ENCODE measurements at regions not wholly inside any gene's neighbourhood (a gene's known extent, or its start where the extent isn't known, plus 50 kb on each side); places are given as distances from the start of the nearest gene placed in this dataset.

DNA sequence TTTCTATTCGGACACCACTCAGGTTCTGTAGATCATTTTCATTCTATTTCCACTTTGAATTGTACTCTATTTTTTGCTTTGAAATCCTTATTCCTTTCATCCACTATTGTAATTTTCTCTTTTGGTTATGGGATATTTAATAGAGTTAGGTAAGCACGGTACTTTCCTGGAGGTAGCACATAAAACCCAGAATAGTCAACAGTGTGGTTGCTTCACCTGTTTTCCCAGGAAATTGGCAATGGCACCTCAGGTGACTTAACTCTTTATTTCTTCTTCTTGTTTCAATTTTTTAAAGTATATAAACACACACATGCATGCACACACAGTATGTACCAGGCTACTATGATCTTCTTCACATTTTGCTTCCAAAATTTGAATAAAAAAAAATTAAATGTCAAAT lies 682.0 kb upstream of the TMEFF2 start:
- peaks cover 0 to 9% (median 3%) of the 10 kb centered on the region in 3 donors for H3K9me3 Mint-ChIP-seq
- DNase-seq (no peak), ATAC-seq (replicated peaks in 1 of 4) (no peak)
- H3K4me3 Mint-ChIP-seq, result no peak overlapping the region
- H3K27ac Mint-ChIP-seq, result no peak overlapping the region
- H3K36me3 Mint-ChIP-seq, result no peaks in the 10 kb centered on the region
- Histone ChIP-seq H3K27me3 (replicated peaks in 1 of 2; ENCODE audit: control insufficient read depth in 2 of 2, extremely low read depth in 1 of 2, insufficient read depth in 2 of 2, low read length in 1 of 2) (no peaks in the 10 kb centered on the region), H3K4me1 (ENCODE audit: control insufficient read depth in 1 of 2, extremely low read depth in 1 of 2, insufficient read depth in 2 of 2, low read length in 2 of 2) (no peaks in the 10 kb centered on the region), H3K27ac (ENCODE audit: low read length) (no peak overlapping the region), H3K4me3 (ENCODE audit: control insufficient read depth in 1 of 2, extremely low read depth in 1 of 2, low read length in 1 of 2) (no peak overlapping the region), H3K9me3 (no peaks in the 10 kb centered on the region), H3K36me3 (ENCODE audit: control insufficient read depth in 2 of 2, extremely low read depth in 1 of 2, insufficient read depth in 1 of 2, low read length in 1 of 2) (no peaks in the 10 kb centered on the region)
- ChIA-PET POLR2A (no interaction called here), CTCF (no interaction called here)
- no peaks in the 10 kb centered on the region for H3K4me1 Mint-ChIP-seq
- WGBS (ENCODE audit: insufficient coverage), result no CpG with 5 or more reads among the region's 2 CpGs
- no peaks in the 10 kb centered on the region for H3K27me3 Mint-ChIP-seq

DNA sequence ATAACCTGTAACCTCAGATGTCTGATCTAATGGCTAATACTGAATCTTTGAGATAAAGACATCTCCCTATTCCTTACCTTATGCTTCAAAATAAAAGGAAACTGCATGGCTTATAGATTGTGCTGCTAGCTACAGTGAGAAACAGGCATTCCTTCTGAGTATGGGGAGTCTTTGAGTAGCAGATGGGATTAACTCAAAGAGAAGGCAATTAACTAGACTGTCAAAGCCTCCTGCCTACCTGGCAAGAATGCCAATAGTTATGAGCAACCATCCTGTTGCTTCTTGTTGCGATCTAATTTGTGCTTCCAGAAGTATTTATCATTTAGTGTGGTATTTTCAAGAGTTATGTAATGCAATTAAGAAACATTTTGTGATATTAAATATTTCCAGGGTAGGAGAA lies 660.0 kb upstream of the TMEFF2 start:
- Histone ChIP-seq H3K9me3 (no peaks in the 10 kb centered on the region), H3K27me3 (replicated peaks in 1 of 2; ENCODE audit: control insufficient read depth in 2 of 2, extremely low read depth in 1 of 2, insufficient read depth in 2 of 2, low read length in 1 of 2) (no peaks in the 10 kb centered on the region), H3K4me3 (ENCODE audit: control insufficient read depth in 1 of 2, extremely low read depth in 1 of 2, low read length in 1 of 2) (no peak overlapping the region), H3K4me1 (ENCODE audit: control insufficient read depth in 1 of 2, extremely low read depth in 1 of 2, insufficient read depth in 2 of 2, low read length in 2 of 2) (no peaks in the 10 kb centered on the region), H3K36me3 (ENCODE audit: control insufficient read depth in 2 of 2, extremely low read depth in 1 of 2, insufficient read depth in 1 of 2, low read length in 1 of 2) (no peaks in the 10 kb centered on the region), H3K27ac (ENCODE audit: low read length) (no peak overlapping the region)
- CTCF ChIA-PET, result no interaction called here
- Mint-ChIP-seq H3K9me3 (peaks cover 0 to 4% (median 0%) of the 10 kb centered on the region in 3 donors), H3K36me3 (no peaks in the 10 kb centered on the region), H3K27me3 (no peaks in the 10 kb centered on the region), H3K4me1 (no peaks in the 10 kb centered on the region), H3K4me3 (no peak overlapping the region), H3K27ac (no peak overlapping the region)
- DNase-seq (no peak), ATAC-seq (replicated peaks in 1 of 4) (no peak)
- POLR2A ChIA-PET, result no interaction called here
- no CpG with 5 or more reads among the region's 1 CpG for WGBS (ENCODE audit: insufficient coverage)

DNA sequence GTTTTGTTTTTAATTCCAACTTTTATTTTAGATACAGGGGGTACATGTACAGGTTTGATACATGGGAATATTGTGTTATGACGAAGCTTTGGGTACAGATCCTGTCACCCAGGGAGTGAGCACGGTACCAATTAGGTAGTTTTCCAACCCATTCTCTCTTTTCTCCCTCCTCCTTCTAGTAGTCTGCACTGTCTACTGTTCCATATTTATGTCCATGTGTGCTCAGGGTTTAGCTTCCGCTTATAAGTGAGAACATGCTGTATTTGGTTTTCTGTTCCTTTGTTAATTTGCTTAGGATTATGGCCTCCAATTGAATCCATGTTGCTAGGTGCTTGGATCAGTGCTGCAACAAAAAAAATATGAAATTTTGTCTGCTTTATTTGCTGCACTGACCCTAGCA lies 659.3 kb upstream of the TMEFF2 start:
- H3K9me3 Mint-ChIP-seq, result peaks cover 0 to 4% (median 0%) of the 10 kb centered on the region in 3 donors
- Histone ChIP-seq H3K4me3 (ENCODE audit: control insufficient read depth in 1 of 2, extremely low read depth in 1 of 2, low read length in 1 of 2) (no peak overlapping the region), H3K4me1 (ENCODE audit: control insufficient read depth in 1 of 2, extremely low read depth in 1 of 2, insufficient read depth in 2 of 2, low read length in 2 of 2) (no peaks in the 10 kb centered on the region), H3K27ac (ENCODE audit: low read length) (no peak overlapping the region), H3K36me3 (ENCODE audit: control insufficient read depth in 2 of 2, extremely low read depth in 1 of 2, insufficient read depth in 1 of 2, low read length in 1 of 2) (no peaks in the 10 kb centered on the region), H3K27me3 (replicated peaks in 1 of 2; ENCODE audit: control insufficient read depth in 2 of 2, extremely low read depth in 1 of 2, insufficient read depth in 2 of 2, low read length in 1 of 2) (no peaks in the 10 kb centered on the region), H3K9me3 (no peaks in the 10 kb centered on the region)
- DNase-seq (no peak), ATAC-seq (replicated peaks in 1 of 4) (no peak)
- ChIA-PET POLR2A (no interaction called here), CTCF (no interaction called here)
- no peaks in the 10 kb centered on the region for H3K36me3 Mint-ChIP-seq
- no peaks in the 10 kb centered on the region for H3K4me1 Mint-ChIP-seq
- WGBS (ENCODE audit: insufficient coverage), result no CpG with 5 or more reads among the region's 3 CpGs
- H3K27ac Mint-ChIP-seq, result no peak overlapping the region
- no peaks in the 10 kb centered on the region for H3K27me3 Mint-ChIP-seq
- no peak overlapping the region for H3K4me3 Mint-ChIP-seq

DNA sequence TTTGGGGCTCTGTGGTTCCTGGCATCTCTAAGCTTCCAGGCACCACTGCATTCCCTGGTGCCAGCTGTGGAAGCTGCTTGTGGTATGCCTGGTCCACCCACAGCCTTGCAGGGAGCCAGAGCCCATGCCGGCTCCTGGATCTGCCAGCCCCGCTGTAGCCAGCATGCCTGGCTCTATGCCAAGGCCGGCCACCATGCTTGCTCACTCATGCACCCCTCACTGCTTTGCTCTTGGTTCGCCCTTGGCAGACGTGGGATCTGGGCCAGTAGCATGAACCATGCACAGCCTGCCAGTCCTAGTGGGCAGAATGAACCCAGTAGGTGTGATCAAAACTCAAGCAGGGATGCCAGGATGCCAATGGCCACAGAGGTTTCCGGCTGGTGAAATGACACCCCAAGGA lies 634.2 kb upstream of the TMEFF2 start:
- DNase-seq, result no peak

DNA sequence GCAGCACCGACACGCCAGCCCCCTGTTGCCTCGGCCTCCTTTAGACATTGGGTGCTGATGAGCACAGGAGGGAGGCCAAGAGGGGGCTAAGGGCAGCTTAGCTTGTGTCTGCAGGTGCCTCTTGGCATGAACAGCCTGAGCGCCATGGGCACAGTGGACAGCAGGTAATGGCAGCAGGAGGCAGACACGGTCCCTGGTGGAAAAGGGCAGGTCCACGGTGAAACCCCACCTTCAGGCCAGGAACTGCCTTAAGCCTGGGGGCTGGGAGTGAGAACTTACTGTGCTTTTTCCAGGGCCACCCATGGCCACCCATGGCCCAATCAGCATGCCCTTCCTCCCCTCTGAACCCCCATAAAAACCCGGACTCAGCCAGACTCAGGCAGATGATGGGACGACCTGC lies 633.4 kb upstream of the TMEFF2 start:
- ChIA-PET CTCF (no interaction called here), POLR2A (no interaction called here)
- ATAC-seq (replicated peaks in 1 of 4) (no peak), DNase-seq (no peak)
- Mint-ChIP-seq H3K4me3 (no peak overlapping the region), H3K4me1 (no peaks in the 10 kb centered on the region), H3K27me3 (no peaks in the 10 kb centered on the region), H3K36me3 (no peaks in the 10 kb centered on the region), H3K9me3 (peaks cover 3 to 9% (median 6%) of the 10 kb centered on the region in 3 donors), H3K27ac (no peak overlapping the region)
- Histone ChIP-seq H3K4me1 (ENCODE audit: control insufficient read depth in 1 of 2, extremely low read depth in 1 of 2, insufficient read depth in 2 of 2, low read length in 2 of 2) (no peaks in the 10 kb centered on the region), H3K9me3 (no peaks in the 10 kb centered on the region), H3K4me3 (ENCODE audit: control insufficient read depth in 1 of 2, extremely low read depth in 1 of 2, low read length in 1 of 2) (no peak overlapping the region), H3K36me3 (ENCODE audit: control insufficient read depth in 2 of 2, extremely low read depth in 1 of 2, insufficient read depth in 1 of 2, low read length in 1 of 2) (no peaks in the 10 kb centered on the region), H3K27me3 (replicated peaks in 1 of 2; ENCODE audit: control insufficient read depth in 2 of 2, extremely low read depth in 1 of 2, insufficient read depth in 2 of 2, low read length in 1 of 2) (no peaks in the 10 kb centered on the region), H3K27ac (ENCODE audit: low read length) (no peak overlapping the region)
- 89% methylated on average over 8 of the region's 8 CpGs for WGBS (ENCODE audit: insufficient coverage)

More for the DNA sequence above, 634.2 kb upstream of the TMEFF2 start:
- H3K4me3 ChIP-seq (ENCODE audit: control insufficient read depth in 1 of 2, extremely low read depth in 1 of 2, low read length in 1 of 2), result no peak overlapping the region
- no peak overlapping the region for H3K27ac ChIP-seq (ENCODE audit: low read length)
- Mint-ChIP-seq H3K36me3 (no peaks in the 10 kb centered on the region), H3K4me1 (no peaks in the 10 kb centered on the region), H3K27ac (no peak overlapping the region), H3K4me3 (no peak overlapping the region), H3K9me3 (peaks cover 3 to 6% (median 4%) of the 10 kb centered on the region in 3 donors), H3K27me3 (no peaks in the 10 kb centered on the region)
- ATAC-seq (replicated peaks in 1 of 4), result no peak
- H3K27me3 ChIP-seq (replicated peaks in 1 of 2; ENCODE audit: control insufficient read depth in 2 of 2, extremely low read depth in 1 of 2, insufficient read depth in 2 of 2, low read length in 1 of 2), result no peaks in the 10 kb centered on the region
- 94% methylated on average over 5 of the region's 6 CpGs for WGBS (ENCODE audit: insufficient coverage)
- no peaks in the 10 kb centered on the region for H3K36me3 ChIP-seq (ENCODE audit: control insufficient read depth in 2 of 2, extremely low read depth in 1 of 2, insufficient read depth in 1 of 2, low read length in 1 of 2)
- no peaks in the 10 kb centered on the region for H3K4me1 ChIP-seq (ENCODE audit: control insufficient read depth in 1 of 2, extremely low read depth in 1 of 2, insufficient read depth in 2 of 2, low read length in 2 of 2)
- POLR2A ChIA-PET, result no interaction called here
- CTCF ChIA-PET, result no interaction called here
- H3K9me3 ChIP-seq, result no peaks in the 10 kb centered on the region

DNA sequence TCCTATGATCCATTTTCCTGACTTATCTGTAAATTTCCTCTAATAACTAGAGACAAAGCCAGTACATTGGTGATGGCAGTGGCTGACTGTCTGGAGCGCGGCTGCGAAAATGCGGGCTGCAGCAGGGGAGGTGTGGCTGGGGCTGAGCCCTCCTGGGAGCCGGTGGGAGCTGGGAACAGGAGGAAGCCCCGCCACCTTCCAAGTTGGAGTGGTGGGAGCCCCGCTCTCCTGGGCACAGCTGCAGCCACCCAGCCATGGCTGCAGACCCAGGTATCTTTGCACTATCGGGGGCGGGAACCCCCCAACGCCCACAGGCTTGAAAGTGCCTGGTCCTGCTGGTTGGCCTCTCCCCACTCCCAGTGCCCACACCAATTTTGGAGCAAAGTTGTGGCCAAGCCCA lies 633.0 kb upstream of the TMEFF2 start:
- H3K27ac ChIP-seq (ENCODE audit: low read length), result no peak overlapping the region
- Mint-ChIP-seq H3K27ac (no peak overlapping the region), H3K4me1 (no peaks in the 10 kb centered on the region), H3K36me3 (no peaks in the 10 kb centered on the region), H3K9me3 (peaks cover 3 to 11% (median 5%) of the 10 kb centered on the region in 3 donors), H3K4me3 (no peak overlapping the region), H3K27me3 (no peaks in the 10 kb centered on the region)
- ATAC-seq (replicated peaks in 1 of 4), result no peak
- WGBS (ENCODE audit: insufficient coverage), result 88% methylated on average over 6 of the region's 10 CpGs
- H3K9me3 ChIP-seq, result no peaks in the 10 kb centered on the region
- H3K4me1 ChIP-seq (ENCODE audit: control insufficient read depth in 1 of 2, extremely low read depth in 1 of 2, insufficient read depth in 2 of 2, low read length in 2 of 2), result no peaks in the 10 kb centered on the region
- no peak for DNase-seq
- no peak overlapping the region for H3K4me3 ChIP-seq (ENCODE audit: control insufficient read depth in 1 of 2, extremely low read depth in 1 of 2, low read length in 1 of 2)
- ChIA-PET CTCF (no interaction called here), POLR2A (no interaction called here)
- H3K27me3 ChIP-seq (replicated peaks in 1 of 2; ENCODE audit: control insufficient read depth in 2 of 2, extremely low read depth in 1 of 2, insufficient read depth in 2 of 2, low read length in 1 of 2), result no peaks in the 10 kb centered on the region
- no peaks in the 10 kb centered on the region for H3K36me3 ChIP-seq (ENCODE audit: control insufficient read depth in 2 of 2, extremely low read depth in 1 of 2, insufficient read depth in 1 of 2, low read length in 1 of 2)

DNA sequence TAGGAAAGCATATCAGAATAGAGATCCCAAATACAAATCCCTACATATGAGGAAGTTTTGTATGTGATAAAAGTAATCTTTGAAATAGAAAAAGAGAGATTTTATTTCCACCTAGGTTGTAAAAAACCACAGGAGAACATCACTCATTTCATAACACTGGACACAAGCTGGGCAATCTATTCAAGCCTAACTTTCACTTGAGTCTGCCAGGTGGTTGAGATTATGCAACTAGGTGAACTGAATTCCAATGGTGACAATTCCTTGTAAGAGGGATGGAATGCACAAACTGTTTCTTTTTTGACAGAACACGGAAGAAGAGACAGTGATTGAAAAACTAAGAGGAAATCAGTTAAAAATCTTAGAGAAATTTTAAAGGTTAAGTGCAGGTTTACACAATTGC lies 619.6 kb upstream of the TMEFF2 start:
- CTCF ChIA-PET, result no interaction called here
- Histone ChIP-seq H3K27me3 (replicated peaks in 1 of 2; ENCODE audit: control insufficient read depth in 2 of 2, extremely low read depth in 1 of 2, insufficient read depth in 2 of 2, low read length in 1 of 2) (no peaks in the 10 kb centered on the region), H3K9me3 (no peaks in the 10 kb centered on the region), H3K4me1 (ENCODE audit: control insufficient read depth in 1 of 2, extremely low read depth in 1 of 2, insufficient read depth in 2 of 2, low read length in 2 of 2) (no peaks in the 10 kb centered on the region), H3K4me3 (ENCODE audit: control insufficient read depth in 1 of 2, extremely low read depth in 1 of 2, low read length in 1 of 2) (no peak overlapping the region), H3K36me3 (ENCODE audit: control insufficient read depth in 2 of 2, extremely low read depth in 1 of 2, insufficient read depth in 1 of 2, low read length in 1 of 2) (no peaks in the 10 kb centered on the region), H3K27ac (ENCODE audit: low read length) (no peak overlapping the region)
- POLR2A ChIA-PET, result no interaction called here
- Mint-ChIP-seq H3K4me3 (no peak overlapping the region), H3K27ac (no peak overlapping the region), H3K27me3 (no peaks in the 10 kb centered on the region), H3K4me1 (no peaks in the 10 kb centered on the region), H3K36me3 (no peaks in the 10 kb centered on the region), H3K9me3 (peaks cover 0 to 15% (median 14%) of the 10 kb centered on the region in 3 donors)
- WGBS (ENCODE audit: insufficient coverage), result no CpG with 5 or more reads among the region's 1 CpG
- ATAC-seq (replicated peaks in 1 of 4), result no peak
- no peak for DNase-seq

Data from T-cell (primary cell).